Kidney glomerular epithelial cell (primary cell): ENCODE measurements at regions not wholly inside any gene's neighbourhood (a gene's known extent, or its start where the extent isn't known, plus 50 kb on each side); places are given as distances from the start of the nearest gene placed in this dataset.

Experiments used
- DNase-seq: peaks from one replicate; lab custom pipeline; 2025; lab: John Stamatoyannopoulos, UW

GRCh38 chr17:6325051-6325450 lies 109.9 kb downstream of the AIPL1 start:
- no peak for DNase-seq

GRCh38 chr17:6323626-6324356 lies 111.1 kb downstream of the AIPL1 start:
- no peak for DNase-seq

GRCh38 chr17:6322316-6322715 lies 112.6 kb downstream of the AIPL1 start:
- DNase-seq = no peak

- DNase-seq = no peak
These were observed 120.6 kb downstream of the AIPL1 start for GRCh38 chr17:6314311-6314710.

GRCh38 chr17:6313835-6314234 lies 121.1 kb downstream of the AIPL1 start:
- no peak for DNase-seq

- no peak for DNase-seq
These were observed 128.1 kb downstream of the AIPL1 start for GRCh38 chr17:6306820-6307219.

GRCh38 chr17:6305613-6306360 lies 129.1 kb downstream of the AIPL1 start:
- no peak for DNase-seq

GRCh38 chr17:6304894-6305612 lies 129.9 kb downstream of the AIPL1 start:
- DNase-seq = peak; percentile 0

- peak; percentile 4 for DNase-seq
These were observed 131.3 kb downstream of the AIPL1 start for GRCh38 chr17:6303664-6304063.

GRCh38 chr17:6299275-6299674 lies 135.6 kb downstream of the AIPL1 start:
- DNase-seq = no peak

GRCh38 chr17:6297960-6298359 lies 137.0 kb downstream of the AIPL1 start:
- no peak for DNase-seq

- no peak for DNase-seq
These were observed 137.8 kb downstream of the AIPL1 start for GRCh38 chr17:6297119-6297518.

GRCh38 chr17:6290488-6291196 lies 144.3 kb downstream of the AIPL1 start:
- no peak for DNase-seq

GRCh38 chr17:6286233-6286632 lies 148.7 kb downstream of the AIPL1 start:
- no peak for DNase-seq

- no peak for DNase-seq
These were observed 149.4 kb downstream of the AIPL1 start for GRCh38 chr17:6285486-6285885.

GRCh38 chr17:6279659-6280058 lies 155.3 kb downstream of the AIPL1 start:
- DNase-seq = no peak

- DNase-seq = no peak
These were observed 156.5 kb downstream of the AIPL1 start for GRCh38 chr17:6278376-6278775.

- no peak for DNase-seq
These were observed 158.2 kb downstream of the AIPL1 start for GRCh38 chr17:6276711-6277110.

GRCh38 chr17:6274310-6274709 lies 160.6 kb downstream of the AIPL1 start:
- no peak for DNase-seq

- peak; percentile 8 for DNase-seq
These were observed 165.4 kb downstream of the AIPL1 start for GRCh38 chr17:6269478-6269877.

GRCh38 chr17:6261466-6261865 lies 173.5 kb downstream of the AIPL1 start:
- no peak for DNase-seq

- no peak for DNase-seq
These were observed 175.0 kb downstream of the AIPL1 start for GRCh38 chr17:6259899-6260298.
